SK-N-SH (cell line): ENCODE measurements at regions not wholly inside any gene's neighbourhood (a gene's known extent, or its start where the extent isn't known, plus 50 kb on each side); places are given as distances from the start of the nearest gene placed in this dataset.

Source experiments
- CTCF ChIA-PET: fragments of 300-600, 350-600 bp; formaldehyde crosslinking; extraction: SDS; loops from one replicate; lab custom pipeline; 2021; lab: Yijun Ruan, JAX
- POLR2A ChIA-PET: fragments of 350-600 bp; sonication (Branson Sonifier 250); formaldehyde crosslinking; extraction: SDS; loops from one replicate; lab custom pipeline; 2020; ENCODE audit warnings: antibody characterized with exemption, inconsistent platforms; lab: Yijun Ruan, JAX
- DNase-seq: peaks from one replicate; pipeline ENCODE4 v3.0.0; 2012
- H2AFZ ChIP-seq: fragments of 200-600 bp; sonication (generic); 2 replicates; pipeline ENCODE4 v1.8.1; 2016; ENCODE audit warnings: antibody characterized with exemption, mild to moderate bottlenecking, low read depth
- H3F3A ChIP-seq: fragments of 200-600 bp; sonication (generic); replicated peaks from 2 replicates; pipeline ENCODE3; 2016; ENCODE audit warnings: antibody characterized with exemption, mild to moderate bottlenecking; ENCODE audit not compliant: insufficient read depth
- H3K27ac ChIP-seq, 2 experiments: fragments of 200-500 bp in 1 of 2; fragments of 200-600 bp in 1 of 2; sonication (Bioruptor generic) in 1 of 2; sonication (generic), shearing (Covaris generic) in 1 of 2; 2 replicates each; pipeline versions ENCODE4 v1.5.1 to v1.6.1; 2014 to 2016; ENCODE audit warnings: low read depth in 2 of 2, inconsistent platforms in 1 of 2, low read length in 1 of 2, mild to moderate bottlenecking in 1 of 2, mixed read lengths in 1 of 2
- H3K27me3 ChIP-seq: fragments of 200-600 bp; sonication (generic), shearing (Covaris generic); 2 replicates; pipeline ENCODE4 v1.6.1; 2016; ENCODE audit warnings: mixed run types; ENCODE audit not compliant: insufficient read depth
- H3K36me3 ChIP-seq, 2 experiments: fragments of 200-500 bp in 1 of 2; fragments of 200-600 bp in 1 of 2; sonication (Bioruptor generic) in 1 of 2; sonication (generic) in 1 of 2; replicated peaks in 1 of 2; 2 replicates each; pipeline versions ENCODE3 to v1.5.1; 2014 to 2016; ENCODE audit warnings: low read length in 1 of 2, mild to moderate bottlenecking in 1 of 2; ENCODE audit not compliant: insufficient read depth in 2 of 2, control insufficient read depth in 1 of 2
- H3K4me1 ChIP-seq, 2 experiments: fragments of 200-500 bp in 1 of 2; fragments of 200-600 bp in 1 of 2; sonication (Bioruptor generic) in 1 of 2; sonication (generic), shearing (Covaris generic) in 1 of 2; 2 replicates each; pipeline versions ENCODE4 v1.5.1 to v1.6.1; 2014 to 2016; ENCODE audit warnings: low read depth in 1 of 2, low read length in 1 of 2, mixed run types in 1 of 2; ENCODE audit not compliant: insufficient read depth in 2 of 2, control insufficient read depth in 1 of 2
- H3K4me2 ChIP-seq: fragments of 200-600 bp; sonication (generic), shearing (Covaris generic); 2 replicates; pipeline ENCODE4 v1.6.1; 2017; ENCODE audit warnings: mixed run types
- H3K4me3 ChIP-seq, 2 experiments: fragments of 200-500 bp in 1 of 2; fragments of 200-600 bp in 1 of 2; sonication (Bioruptor generic) in 1 of 2; sonication (generic), shearing (Covaris generic) in 1 of 2; 2 replicates each; pipeline versions ENCODE4 v1.5.1 to v1.8.1; 2014 to 2016; ENCODE audit warnings: low read depth in 2 of 2, inconsistent platforms in 1 of 2, low read length in 1 of 2, mild to moderate bottlenecking in 1 of 2, mixed read lengths in 1 of 2, moderate library complexity in 1 of 2
- H3K79me2 ChIP-seq: fragments of 200-600 bp; sonication (generic); 2 replicates; pipeline ENCODE4 v1.8.1; 2017; ENCODE audit warnings: mild to moderate bottlenecking; ENCODE audit not compliant: insufficient read depth
- H3K9ac ChIP-seq: fragments of 200-600 bp; sonication (generic); 2 replicates; pipeline ENCODE4 v1.6.1; 2017; ENCODE audit warnings: mixed run types
- H3K9me2 ChIP-seq: fragments of 200-600 bp; sonication (generic); 2 replicates; pipeline ENCODE4 v1.6.1; 2017; ENCODE audit warnings: mixed run types
- H3K9me3 ChIP-seq: fragments of 200-600 bp; sonication (generic); 2 replicates; pipeline ENCODE4 v1.6.1; 2017; ENCODE audit warnings: mixed run types, mild to moderate bottlenecking, moderate library complexity
- H4K20me1 ChIP-seq: fragments of 200-600 bp; sonication (generic); 2 replicates; pipeline ENCODE4 v1.6.1; 2017; ENCODE audit warnings: mild to moderate bottlenecking, mixed run types; ENCODE audit not compliant: insufficient read depth
- CTCF ChIP-seq: fragments of 200-600 bp; sonication (generic); IDR thresholded peaks from 2 replicates; pipeline ENCODE4 v1.6.1; 2017; ENCODE audit warnings: antibody characterized with exemption, mild to moderate bottlenecking, moderate library complexity
- ELF1 ChIP-seq: IDR thresholded peaks from 2 replicates; pipeline ENCODE4 v1.4.0; 2012
- FOXJ3 ChIP-seq: sonication (generic); formaldehyde crosslinking; IDR thresholded peaks from 2 replicates; pipeline ENCODE4 v1.5.1; 2020; ENCODE audit warnings: mild to moderate bottlenecking, missing genetic modification reagents
- FOXM1 ChIP-seq: IDR thresholded peaks from 2 replicates; pipeline ENCODE4 v1.4.0; 2012; ENCODE audit warnings: low read depth, mild to moderate bottlenecking
- IRF3 ChIP-seq: fragments of 150-350 bp; IDR thresholded peaks from 2 replicates; pipeline ENCODE4 v1.6.1; 2016; ENCODE audit warnings: mild to moderate bottlenecking, low read depth, low read length
- JUND ChIP-seq: IDR thresholded peaks from 2 replicates; pipeline ENCODE4 v1.4.0; 2012
- MAX ChIP-seq: IDR thresholded peaks from 2 replicates; pipeline ENCODE4 v1.4.0; 2012; ENCODE audit warnings: low read depth
- NFIC ChIP-seq: IDR thresholded peaks from 2 replicates; pipeline ENCODE4 v1.4.0; 2012; ENCODE audit warnings: borderline replicate concordance
- NRF1 ChIP-seq: IDR thresholded peaks from 2 replicates; pipeline ENCODE4 v1.6.1; 2012; ENCODE audit warnings: low read depth, mild to moderate bottlenecking, low read length
- RCOR1 ChIP-seq: fragments of 150-350 bp; IDR thresholded peaks from 2 replicates; pipeline ENCODE4 v1.6.1; 2017; ENCODE audit warnings: antibody characterized with exemption, low read length
- REST ChIP-seq: IDR thresholded peaks from 2 replicates; pipeline ENCODE4 v1.6.1; 2012; ENCODE audit warnings: mild to moderate bottlenecking, low read depth, low read length, moderate library complexity
- SIN3A ChIP-seq: IDR thresholded peaks from 2 replicates; pipeline ENCODE4 v1.6.1; 2012; ENCODE audit warnings: low read depth, mild to moderate bottlenecking, low read length, moderate library complexity, borderline replicate concordance
- SMC3 ChIP-seq: IDR thresholded peaks from 2 replicates; pipeline ENCODE4 v1.6.1; 2012; ENCODE audit warnings: low read depth, low read length, improper control_type of control experiment
- TAF1 ChIP-seq: IDR thresholded peaks from 2 replicates; pipeline ENCODE4 v1.6.1; 2012; ENCODE audit warnings: low read depth, mild to moderate bottlenecking, low read length, moderate library complexity, borderline replicate concordance
- TCF12 ChIP-seq: IDR thresholded peaks from 2 replicates; pipeline ENCODE4 v1.4.0; 2012
- USF2 ChIP-seq: fragments of 150-350 bp; IDR thresholded peaks from 2 replicates; pipeline ENCODE4 v1.6.1; 2017; ENCODE audit warnings: antibody characterized with exemption, low read length, low read depth, borderline replicate concordance
- YY1 ChIP-seq: IDR thresholded peaks from 2 replicates; pipeline ENCODE4 v1.4.0; 2012; ENCODE audit warnings: low read depth, mild to moderate bottlenecking
- WGBS: methylation state at CpG from one replicate; pipeline ENCODE4 v1.1.6; 2017; ENCODE audit warnings: low lambda C conversion rate; 5-methylcytosine and 5-hydroxymethylcytosine counted together

- TF ChIP-seq REST: no peak
- TF ChIP-seq JUND: no peak
These were observed 520.0 kb upstream of the C9orf72 start (continued) for GRCh38 chr9:28092981-28093936.

- H3K4me3 ChIP-seq: no peak overlapping the region
- DNase-seq: no peak
- H3K9ac ChIP-seq: no peak overlapping the region
- H3K27ac ChIP-seq: no peak overlapping the region
- POLR2A ChIA-PET: no interaction called here
- H3K79me2 ChIP-seq: no peaks in the 10 kb centered on the region
- no peaks in the 10 kb centered on the region for H3K9me3 ChIP-seq
- H3F3A ChIP-seq: no peaks in the 10 kb centered on the region
- no peak overlapping the region for H3K4me2 ChIP-seq
- CTCF ChIA-PET: interaction anchor here (0.5 to 1.4 kb wide), 2 partner anchors 47 to 68 kb away, joined by 3 to 5 read pairs; no protein-coding TSS in a partner anchor
- no peaks in the 10 kb centered on the region for H3K27me3 ChIP-seq
- H2AFZ ChIP-seq: no peak overlapping the region
- no peaks in the 10 kb centered on the region for H3K9me2 ChIP-seq
- WGBS: 54% methylated on average over 3 of the region's 3 CpGs
- H4K20me1 ChIP-seq: no peaks in the 10 kb centered on the region
- no peak for TF ChIP-seq YY1
- no peak for TF ChIP-seq TCF12
- no peak for TF ChIP-seq NFIC
- no peak for TF ChIP-seq SIN3A
- TF ChIP-seq ELF1: no peak
- no peaks in the 10 kb centered on the region for H3K36me3 ChIP-seq
- H3K4me1 ChIP-seq: peaks cover 0 to 4% of the 10 kb centered on the region in 2 experiments; a peak in 2 of 4 replicates
These were observed 528.2 kb upstream of the C9orf72 start for GRCh38 chr9:28101509-28101908.

- Histone ChIP-seq H2AFZ (no peak overlapping the region), H3K4me2 (no peak overlapping the region), H3K4me1 (peaks cover 0 to 4% of the 10 kb centered on the region in 2 experiments; a peak in 2 of 4 replicates), H3F3A (no peaks in the 10 kb centered on the region), H3K9ac (no peak overlapping the region), H3K9me3 (no peaks in the 10 kb centered on the region), H3K27me3 (no peaks in the 10 kb centered on the region), H3K36me3 (no peaks in the 10 kb centered on the region), H3K79me2 (no peaks in the 10 kb centered on the region), H3K27ac (no peak overlapping the region), H3K9me2 (no peaks in the 10 kb centered on the region), H3K4me3 (no peak overlapping the region), H4K20me1 (no peaks in the 10 kb centered on the region)
- ChIA-PET CTCF (no interaction called here), POLR2A (no interaction called here)
- no peak for DNase-seq
- WGBS: 63% methylated on average over 2 of the region's 2 CpGs
- no peak for TF ChIP-seq RCOR1
- TF ChIP-seq CTCF: no peak
- TF ChIP-seq MAX: no peak
- no peak for TF ChIP-seq SMC3
- TF ChIP-seq NRF1: no peak
- no peak for TF ChIP-seq FOXM1
- no peak for TF ChIP-seq FOXJ3
- TF ChIP-seq USF2: no peak
- no peak for TF ChIP-seq TAF1
- TF ChIP-seq IRF3: no peak
These were observed 531.7 kb upstream of the C9orf72 start for GRCh38 chr9:28105001-28105400.
